DOHH2 (cell line): ENCODE measurements at regions not wholly inside any gene's neighbourhood (a gene's known extent, or its start where the extent isn't known, plus 50 kb on each side); places are given as distances from the start of the nearest gene placed in this dataset.

Experiments
- H3F3A ChIP-seq: fragments of 200-600 bp; sonication (generic), shearing (Covaris generic); 2 replicates; pipeline ENCODE4 v1.6.0; 2016; ENCODE audit warnings: antibody characterized with exemption, mild to moderate bottlenecking; ENCODE audit not compliant: control insufficient read depth, insufficient read depth
- H3K27ac ChIP-seq: fragments of 200-600 bp; sonication (generic); 2 replicates; pipeline ENCODE4 v1.5.1; 2014; ENCODE audit warnings: low read depth, mild to moderate bottlenecking, low read length, moderate library complexity
- H3K27me3 ChIP-seq: fragments of 200-600 bp; sonication (generic); 2 replicates; pipeline ENCODE4 v1.6.1; 2014; ENCODE audit warnings: mild to moderate bottlenecking, low read length, mixed read lengths; ENCODE audit not compliant: control insufficient read depth
- H3K36me3 ChIP-seq: fragments of 200-600 bp; sonication (generic); 2 replicates; pipeline ENCODE4 v1.6.1; 2014; ENCODE audit warnings: mild to moderate bottlenecking, low read length, moderate library complexity, mixed read lengths; ENCODE audit not compliant: control insufficient read depth
- H3K4me1 ChIP-seq: fragments of 200-600 bp; sonication (generic); 2 replicates; pipeline ENCODE4 v1.6.1; 2014; ENCODE audit warnings: mild to moderate bottlenecking, low read length, mixed read lengths; ENCODE audit not compliant: control insufficient read depth
- H3K4me2 ChIP-seq: fragments of 200-600 bp; sonication (generic); 2 replicates; pipeline ENCODE4 v1.6.0; 2014; ENCODE audit warnings: mild to moderate bottlenecking, low read length, moderate library complexity
- H3K4me3 ChIP-seq: fragments of 200-600 bp; sonication (generic); 2 replicates; pipeline ENCODE4 v1.5.1; 2014; ENCODE audit warnings: mild to moderate bottlenecking, low read length, mixed read lengths
- H3K79me2 ChIP-seq: fragments of 200-600 bp; sonication (generic); 2 replicates; pipeline ENCODE4 v1.6.1; 2014; ENCODE audit warnings: mild to moderate bottlenecking, low read length, mixed read lengths; ENCODE audit not compliant: control insufficient read depth
- H3K9me2 ChIP-seq: fragments of 200-600 bp; sonication (generic); replicated peaks from 2 replicates; pipeline ENCODE4 v1.6.1; 2014; ENCODE audit warnings: mild to moderate bottlenecking, low read length, mixed read lengths; ENCODE audit not compliant: control insufficient read depth
- H3K9me3 ChIP-seq: fragments of 200-600 bp; sonication (generic); 2 replicates; pipeline ENCODE4 v1.6.1; 2014; ENCODE audit warnings: antibody characterized with exemption, low read length, mixed read lengths; ENCODE audit not compliant: control insufficient read depth, insufficient read depth
- H4K20me1 ChIP-seq: fragments of 200-600 bp; sonication (generic); 2 replicates; pipeline ENCODE4 v1.6.0; 2014; ENCODE audit warnings: low read depth, mild to moderate bottlenecking, antibody characterized with exemption, low read length, moderate library complexity; ENCODE audit not compliant: control insufficient read depth, insufficient read depth
- EZH2phosphoT487 ChIP-seq: fragments of 200-600 bp; sonication (generic); IDR thresholded peaks from 2 replicates; pipeline ENCODE4 v1.6.1; 2017; ENCODE audit warnings: borderline replicate concordance, mild to moderate bottlenecking, antibody characterized with exemption, low read length, moderate library complexity, mixed read lengths
- TF ChIP-seq, protein P1 (sequence below): fragments of 200-600 bp; sonication (generic); IDR thresholded peaks from one replicate; pipeline ENCODE4 v1.5.1; 2014; ENCODE audit warnings: antibody characterized with exemption, mild to moderate bottlenecking, low read depth, low read length; ENCODE audit not compliant: poor library complexity, severe bottlenecking

DNA sequence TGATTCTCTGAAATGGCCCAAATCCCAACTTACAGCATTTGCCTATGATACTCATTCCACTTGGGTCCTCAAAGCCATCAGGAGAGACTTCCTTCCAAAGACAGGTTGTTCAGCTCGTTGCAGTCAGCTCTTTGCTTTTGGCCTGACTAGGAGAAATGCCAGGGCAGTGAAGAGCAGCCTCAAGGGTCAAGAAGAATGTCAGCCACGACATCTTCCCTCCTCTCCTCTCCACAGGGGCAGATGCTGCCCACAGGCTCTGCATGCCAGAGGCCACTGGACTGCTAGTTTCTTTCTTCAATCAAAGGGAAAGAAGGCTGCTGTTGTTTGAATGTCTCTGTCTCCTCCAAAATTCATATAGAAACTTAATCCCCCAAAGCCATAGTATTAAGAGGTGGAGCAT lies 201.7 kb upstream of the PFN2 start:
- H3K4me2 ChIP-seq, result no peak overlapping the region
- H3K4me3 ChIP-seq, result no peak overlapping the region
- no peaks in the 10 kb centered on the region for H3K4me1 ChIP-seq
- no peaks in the 10 kb centered on the region for H3K79me2 ChIP-seq
- no peaks in the 10 kb centered on the region for H3K27me3 ChIP-seq
- H4K20me1 ChIP-seq, result no peaks in the 10 kb centered on the region
- no peaks in the 10 kb centered on the region for H3K9me2 ChIP-seq
- H3F3A ChIP-seq, result no peaks in the 10 kb centered on the region
- TF ChIP-seq EZH2phosphoT487, result no peak
- TF ChIP-seq, protein P1, sequence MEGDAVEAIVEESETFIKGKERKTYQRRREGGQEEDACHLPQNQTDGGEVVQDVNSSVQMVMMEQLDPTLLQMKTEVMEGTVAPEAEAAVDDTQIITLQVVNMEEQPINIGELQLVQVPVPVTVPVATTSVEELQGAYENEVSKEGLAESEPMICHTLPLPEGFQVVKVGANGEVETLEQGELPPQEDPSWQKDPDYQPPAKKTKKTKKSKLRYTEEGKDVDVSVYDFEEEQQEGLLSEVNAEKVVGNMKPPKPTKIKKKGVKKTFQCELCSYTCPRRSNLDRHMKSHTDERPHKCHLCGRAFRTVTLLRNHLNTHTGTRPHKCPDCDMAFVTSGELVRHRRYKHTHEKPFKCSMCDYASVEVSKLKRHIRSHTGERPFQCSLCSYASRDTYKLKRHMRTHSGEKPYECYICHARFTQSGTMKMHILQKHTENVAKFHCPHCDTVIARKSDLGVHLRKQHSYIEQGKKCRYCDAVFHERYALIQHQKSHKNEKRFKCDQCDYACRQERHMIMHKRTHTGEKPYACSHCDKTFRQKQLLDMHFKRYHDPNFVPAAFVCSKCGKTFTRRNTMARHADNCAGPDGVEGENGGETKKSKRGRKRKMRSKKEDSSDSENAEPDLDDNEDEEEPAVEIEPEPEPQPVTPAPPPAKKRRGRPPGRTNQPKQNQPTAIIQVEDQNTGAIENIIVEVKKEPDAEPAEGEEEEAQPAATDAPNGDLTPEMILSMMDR, result no peak
- no peaks in the 10 kb centered on the region for H3K9me3 ChIP-seq
- H3K27ac ChIP-seq, result no peak overlapping the region
- no peaks in the 10 kb centered on the region for H3K36me3 ChIP-seq

DNA sequence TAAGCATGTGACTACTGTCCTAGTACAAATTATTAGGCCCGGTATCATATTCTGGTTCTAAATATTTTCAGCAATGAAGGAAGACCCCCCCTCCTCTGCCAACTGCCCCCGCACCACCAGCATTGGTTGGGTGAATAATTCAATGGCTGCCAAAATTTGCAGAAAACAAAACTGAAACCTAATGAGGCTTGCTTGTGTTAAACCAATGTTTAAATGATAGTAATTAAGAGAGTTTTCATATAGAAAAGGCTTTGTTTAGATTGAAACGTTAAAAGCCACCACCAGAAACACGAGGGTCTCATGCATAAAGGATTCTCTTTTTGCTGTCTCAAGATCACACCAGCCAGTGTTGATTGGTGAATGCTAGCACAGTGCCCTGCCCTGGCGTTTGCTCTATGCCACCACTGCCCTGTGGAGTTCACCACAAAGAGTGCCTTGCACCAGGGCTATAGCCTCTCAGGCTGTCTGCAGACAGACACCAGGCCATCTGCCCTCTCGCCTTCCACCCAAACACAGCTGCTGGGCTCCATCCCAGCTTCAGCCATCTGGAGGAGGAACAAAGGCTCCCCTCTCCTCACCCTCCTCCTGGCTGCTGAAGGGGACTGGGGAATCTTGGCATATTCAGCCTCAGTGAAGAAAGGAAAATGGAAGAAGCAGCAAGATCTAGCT lies 200.3 kb upstream of the PFN2 start:
- H3K4me3 ChIP-seq, result no peak overlapping the region
- H3K4me1 ChIP-seq, result no peaks in the 10 kb centered on the region
- H4K20me1 ChIP-seq, result no peaks in the 10 kb centered on the region
- no peak for TF ChIP-seq EZH2phosphoT487
- TF ChIP-seq, protein P1, result no peak
- H3K9me3 ChIP-seq, result no peaks in the 10 kb centered on the region
- H3K9me2 ChIP-seq, result no peaks in the 10 kb centered on the region
- H3K79me2 ChIP-seq, result no peaks in the 10 kb centered on the region
- H3F3A ChIP-seq, result no peaks in the 10 kb centered on the region
- H3K36me3 ChIP-seq, result no peaks in the 10 kb centered on the region
- no peak overlapping the region for H3K4me2 ChIP-seq
- H3K27ac ChIP-seq, result no peak overlapping the region
- H3K27me3 ChIP-seq, result no peaks in the 10 kb centered on the region

DNA sequence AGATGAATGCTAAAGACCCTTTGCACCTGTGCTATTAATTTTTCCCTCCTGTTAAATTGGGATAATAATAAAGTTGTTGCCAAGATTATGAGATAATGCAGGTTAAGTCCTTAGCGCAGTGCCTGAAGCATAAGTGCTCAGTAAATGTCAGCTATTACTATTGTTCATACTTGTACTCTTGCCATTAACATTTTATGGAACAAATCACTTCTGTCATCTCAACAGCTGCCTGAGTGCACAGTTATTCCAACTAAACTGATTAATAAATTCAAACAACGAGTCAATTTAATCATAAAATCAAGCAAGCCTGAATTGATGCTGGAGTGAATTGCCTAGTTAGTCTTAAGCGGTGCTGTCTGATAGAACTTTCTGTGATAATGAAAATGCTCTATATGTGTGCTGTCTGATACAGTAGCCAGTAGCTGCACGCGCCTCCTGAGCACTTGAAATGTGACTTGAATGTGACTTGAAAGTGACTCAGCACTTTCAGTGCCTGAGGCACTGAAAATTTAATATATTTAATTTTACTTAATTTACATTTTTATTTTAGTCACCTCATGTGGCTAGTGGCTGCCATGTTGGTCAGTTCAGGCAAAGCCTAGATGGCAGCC lies 198.7 kb upstream of the PFN2 start:
- H4K20me1 ChIP-seq, result no peaks in the 10 kb centered on the region
- no peaks in the 10 kb centered on the region for H3K79me2 ChIP-seq
- no peaks in the 10 kb centered on the region for H3K9me2 ChIP-seq
- no peak overlapping the region for H3K4me2 ChIP-seq
- TF ChIP-seq, protein P1, result no peak
- TF ChIP-seq EZH2phosphoT487, result no peak
- no peaks in the 10 kb centered on the region for H3F3A ChIP-seq
- no peaks in the 10 kb centered on the region for H3K4me1 ChIP-seq
- H3K4me3 ChIP-seq, result no peak overlapping the region
- no peaks in the 10 kb centered on the region for H3K36me3 ChIP-seq
- no peaks in the 10 kb centered on the region for H3K27me3 ChIP-seq
- no peaks in the 10 kb centered on the region for H3K9me3 ChIP-seq
- H3K27ac ChIP-seq, result no peak overlapping the region
